Effector memory CD4-positive, alpha-beta T cell (primary cell): ENCODE measurements at regions not wholly inside any gene's neighbourhood (a gene's known extent, or its start where the extent isn't known, plus 50 kb on each side); places are given as distances from the start of the nearest gene placed in this dataset.

Source experiments
- DNase-seq, 3 donors: peaks; one replicate each; pipeline ENCODE4 v3.0.0-alpha.2; 2020
- H3K27ac ChIP-seq: 2 replicates; pipeline ENCODE4 v1.7.0; 2013; ENCODE audit warnings: mild to moderate bottlenecking, low read length, moderate library complexity; ENCODE audit not compliant: insufficient read depth, poor library complexity, severe bottlenecking
- H3K27me3 ChIP-seq: replicated peaks from 2 replicates; pipeline ENCODE4 v1.7.0; 2013; ENCODE audit warnings: mild to moderate bottlenecking, low read length; ENCODE audit not compliant: insufficient read depth, control insufficient read depth, poor library complexity, severe bottlenecking
- H3K36me3 ChIP-seq: 2 replicates; pipeline ENCODE4 v1.7.0; 2013; ENCODE audit warnings: mild to moderate bottlenecking, low read length, moderate library complexity; ENCODE audit not compliant: control insufficient read depth, insufficient read depth
- H3K4me1 ChIP-seq: 2 replicates; pipeline ENCODE4 v1.7.0; 2013; ENCODE audit warnings: low read length, mild to moderate bottlenecking; ENCODE audit not compliant: control insufficient read depth, insufficient read depth, poor library complexity, severe bottlenecking
- H3K4me3 ChIP-seq: 2 replicates; pipeline ENCODE4 v1.7.0; 2013; ENCODE audit warnings: low read length, low read depth, mild to moderate bottlenecking; ENCODE audit not compliant: insufficient read depth, poor library complexity, severe bottlenecking
- H3K9me3 ChIP-seq: 2 replicates; pipeline ENCODE4 v1.7.0; 2013; ENCODE audit warnings: mild to moderate bottlenecking, low read length, moderate library complexity; ENCODE audit not compliant: control insufficient read depth

GRCh38 chr5:159736844-159737243, 179.4 kb upstream of the ADRA1B start:
- no peak overlapping the region for H3K27ac ChIP-seq
- no peaks in the 10 kb centered on the region for H3K27me3 ChIP-seq
- H3K4me1 ChIP-seq: no peaks in the 10 kb centered on the region
- H3K36me3 ChIP-seq: no peaks in the 10 kb centered on the region
- no peaks in the 10 kb centered on the region for H3K9me3 ChIP-seq
- DNase-seq: no peak
- H3K4me3 ChIP-seq: no peak overlapping the region

GRCh38 chr5:159737263-159737662, 179.0 kb upstream of the ADRA1B start:
- Histone ChIP-seq H3K9me3 (no peaks in the 10 kb centered on the region), H3K4me3 (no peak overlapping the region), H3K27me3 (no peaks in the 10 kb centered on the region), H3K4me1 (no peaks in the 10 kb centered on the region), H3K36me3 (no peaks in the 10 kb centered on the region), H3K27ac (no peak overlapping the region)
- DNase-seq: no peak

GRCh38 chr5:159741829-159742322, 174.4 kb upstream of the ADRA1B start:
- no peak overlapping the region for H3K4me3 ChIP-seq

GRCh38 chr5:159743234-159743633, 173.0 kb upstream of the ADRA1B start:
- no peak overlapping the region for H3K27ac ChIP-seq
- H3K4me3 ChIP-seq: no peak overlapping the region
- no peaks in the 10 kb centered on the region for H3K27me3 ChIP-seq
- H3K4me1 ChIP-seq: no peaks in the 10 kb centered on the region
- no peaks in the 10 kb centered on the region for H3K9me3 ChIP-seq
- DNase-seq: no peak
- no peaks in the 10 kb centered on the region for H3K36me3 ChIP-seq

More at GRCh38 chr5:159741829-159742322, 174.4 kb upstream of the ADRA1B start:
- Histone ChIP-seq H3K27ac (no peak overlapping the region), H3K4me1 (no peaks in the 10 kb centered on the region), H3K9me3 (no peaks in the 10 kb centered on the region), H3K36me3 (no peaks in the 10 kb centered on the region), H3K27me3 (no peaks in the 10 kb centered on the region)
- no peak for DNase-seq

- no peaks in the 10 kb centered on the region for H3K4me1 ChIP-seq
These were observed 169.6 kb upstream of the ADRA1B start for GRCh38 chr5:159746707-159747106.

GRCh38 chr5:159749146-159749545, 167.1 kb upstream of the ADRA1B start:
- H3K27me3 ChIP-seq: no peaks in the 10 kb centered on the region
- no peak overlapping the region for H3K27ac ChIP-seq
- H3K4me3 ChIP-seq: no peak overlapping the region
- H3K9me3 ChIP-seq: no peaks in the 10 kb centered on the region
- H3K4me1 ChIP-seq: no peaks in the 10 kb centered on the region
- no peaks in the 10 kb centered on the region for H3K36me3 ChIP-seq
- no peak for DNase-seq

More at GRCh38 chr5:159746707-159747106, 169.6 kb upstream of the ADRA1B start:
- Histone ChIP-seq H3K9me3 (no peaks in the 10 kb centered on the region), H3K27me3 (no peaks in the 10 kb centered on the region), H3K4me3 (no peak overlapping the region), H3K36me3 (no peaks in the 10 kb centered on the region), H3K27ac (no peak overlapping the region)
- no peak for DNase-seq

GRCh38 chr5:159750226-159750625, 166.1 kb upstream of the ADRA1B start:
- H3K36me3 ChIP-seq: no peaks in the 10 kb centered on the region
- H3K9me3 ChIP-seq: no peaks in the 10 kb centered on the region
- H3K27me3 ChIP-seq: no peaks in the 10 kb centered on the region
- H3K4me1 ChIP-seq: no peaks in the 10 kb centered on the region
- no peak overlapping the region for H3K27ac ChIP-seq
- H3K4me3 ChIP-seq: no peak overlapping the region
- no peak for DNase-seq

- Histone ChIP-seq H3K27me3 (no peaks in the 10 kb centered on the region), H3K4me3 (no peak overlapping the region), H3K9me3 (no peaks in the 10 kb centered on the region), H3K27ac (no peak overlapping the region), H3K36me3 (no peaks in the 10 kb centered on the region), H3K4me1 (no peaks in the 10 kb centered on the region)
- no peak for DNase-seq
These were observed 164.8 kb upstream of the ADRA1B start for GRCh38 chr5:159751459-159751858.

- Histone ChIP-seq H3K4me3 (no peak overlapping the region), H3K27ac (no peak overlapping the region), H3K9me3 (no peaks in the 10 kb centered on the region), H3K36me3 (no peaks in the 10 kb centered on the region), H3K4me1 (no peaks in the 10 kb centered on the region), H3K27me3 (no peaks in the 10 kb centered on the region)
- DNase-seq: no peak
These were observed 163.5 kb upstream of the ADRA1B start for GRCh38 chr5:159752622-159753275.

GRCh38 chr5:159758189-159758588, 158.1 kb upstream of the ADRA1B start:
- H3K27ac ChIP-seq: no peak overlapping the region
- H3K36me3 ChIP-seq: no peaks in the 10 kb centered on the region
- no peaks in the 10 kb centered on the region for H3K27me3 ChIP-seq
- H3K9me3 ChIP-seq: no peaks in the 10 kb centered on the region
- H3K4me1 ChIP-seq: no peaks in the 10 kb centered on the region
- no peak overlapping the region for H3K4me3 ChIP-seq
- no peak for DNase-seq
